ENCODE measurements at regions not wholly inside any gene's neighbourhood (a gene's known extent, or its start where the extent isn't known, plus 50 kb on each side); places are given as distances from the start of the nearest gene placed in this dataset.

GRCh38 chr10:33749067-33749735, 414.7 kb upstream of the NRP1 start:
- no peaks in the 10 kb centered on the region for H3K9me2 ChIP-seq (replicated peaks; ENCODE audit: control insufficient read depth, low read length)
- no peak for TF ChIP-seq EZH2phosphoT487 (IDR thresholded peaks at IDR 0.05; ENCODE audit: borderline replicate concordance, low read length)
- no peak for TF ChIP-seq CTCF (IDR thresholded peaks at IDR 0.05; ENCODE audit: low read depth, low read length, poor library complexity, severe bottlenecking)
- H3K9me3 ChIP-seq (ENCODE audit: control insufficient read depth, insufficient read depth, low read length), result no peaks in the 10 kb centered on the region
- H4K20me1 ChIP-seq (ENCODE audit: control insufficient read depth, insufficient read depth, low read depth, low read length), result no peaks in the 10 kb centered on the region
- no peaks in the 10 kb centered on the region for H3K4me1 ChIP-seq (ENCODE audit: control insufficient read depth, low read length)
- no peaks in the 10 kb centered on the region for H3F3A ChIP-seq (ENCODE audit: control insufficient read depth, insufficient read depth)
- H3K27ac ChIP-seq (ENCODE audit: low read depth, low read length), result no peak overlapping the region
- H3K79me2 ChIP-seq (ENCODE audit: control insufficient read depth, low read length), result no peaks in the 10 kb centered on the region
- H3K4me3 ChIP-seq (ENCODE audit: low read length), result no peak overlapping the region
- no peak overlapping the region for H3K4me2 ChIP-seq (ENCODE audit: low read length)
- H3K36me3 ChIP-seq (ENCODE audit: control insufficient read depth, low read length), result no peaks in the 10 kb centered on the region
- H3K27me3 ChIP-seq (ENCODE audit: control insufficient read depth, low read length), result no peaks in the 10 kb centered on the region

DNA sequence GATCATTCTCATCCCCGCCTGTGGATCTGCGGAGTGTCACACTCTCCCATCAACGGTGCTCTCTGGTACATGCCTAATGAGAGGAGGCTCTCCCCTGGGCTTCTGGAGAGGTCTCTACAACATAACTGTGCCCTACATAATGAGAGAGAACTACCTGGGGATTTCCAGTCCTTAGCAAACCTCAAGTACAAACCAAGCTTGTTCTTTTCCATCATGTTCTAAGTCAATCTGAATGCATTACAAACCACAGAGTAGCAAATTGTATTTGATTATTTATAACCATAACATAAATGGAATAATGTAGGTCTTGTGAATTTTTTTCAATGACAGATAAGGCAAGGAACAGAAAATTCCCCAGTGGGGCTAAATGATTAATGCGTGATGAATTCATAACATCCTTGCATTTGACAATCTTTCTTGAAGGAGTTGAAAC, 412.4 kb upstream of the NRP1 start:
- H4K20me1 ChIP-seq (ENCODE audit: control insufficient read depth, insufficient read depth, low read depth, low read length), result no peaks in the 10 kb centered on the region
- no peaks in the 10 kb centered on the region for H3K4me1 ChIP-seq (ENCODE audit: control insufficient read depth, low read length)
- H3K79me2 ChIP-seq (ENCODE audit: control insufficient read depth, low read length), result no peaks in the 10 kb centered on the region
- no peaks in the 10 kb centered on the region for H3F3A ChIP-seq (ENCODE audit: control insufficient read depth, insufficient read depth)
- H3K27me3 ChIP-seq (ENCODE audit: control insufficient read depth, low read length), result no peaks in the 10 kb centered on the region
- no peaks in the 10 kb centered on the region for H3K36me3 ChIP-seq (ENCODE audit: control insufficient read depth, low read length)
- H3K9me3 ChIP-seq (ENCODE audit: control insufficient read depth, insufficient read depth, low read length), result no peaks in the 10 kb centered on the region
- no peaks in the 10 kb centered on the region for H3K9me2 ChIP-seq (replicated peaks; ENCODE audit: control insufficient read depth, low read length)
- no peak overlapping the region for H3K4me2 ChIP-seq (ENCODE audit: low read length)
- H3K27ac ChIP-seq (ENCODE audit: low read depth, low read length), result no peak overlapping the region
- TF ChIP-seq CTCF (IDR thresholded peaks at IDR 0.05; ENCODE audit: low read depth, low read length, poor library complexity, severe bottlenecking) (no peak), EZH2phosphoT487 (IDR thresholded peaks at IDR 0.05; ENCODE audit: borderline replicate concordance, low read length) (no peak)
- H3K4me3 ChIP-seq (ENCODE audit: low read length), result no peak overlapping the region

DNA sequence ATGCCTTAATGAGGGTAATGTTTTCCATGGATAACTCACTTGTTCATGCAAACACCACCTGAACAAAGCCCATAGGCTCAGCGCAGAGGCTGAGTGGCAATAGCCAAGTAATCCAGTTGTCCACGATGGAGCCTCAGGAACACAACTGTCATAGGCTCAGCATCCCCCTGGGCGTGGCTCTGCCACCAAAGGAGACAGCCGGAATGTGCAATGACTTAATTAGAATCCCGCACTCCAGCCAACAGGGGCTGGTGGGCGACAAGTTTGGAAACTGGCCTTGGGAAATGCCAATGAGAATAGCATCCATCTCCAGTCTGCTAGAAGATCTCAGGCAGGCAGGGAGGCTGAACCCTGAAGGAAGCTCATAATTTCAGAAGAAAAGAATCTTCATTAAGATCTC, 411.7 kb upstream of the NRP1 start:
- H3K9me2 ChIP-seq (replicated peaks; ENCODE audit: control insufficient read depth, low read length), result no peaks in the 10 kb centered on the region
- no peaks in the 10 kb centered on the region for H3F3A ChIP-seq (ENCODE audit: control insufficient read depth, insufficient read depth)
- H3K79me2 ChIP-seq (ENCODE audit: control insufficient read depth, low read length), result no peaks in the 10 kb centered on the region
- H3K4me1 ChIP-seq (ENCODE audit: control insufficient read depth, low read length), result no peaks in the 10 kb centered on the region
- no peak for TF ChIP-seq EZH2phosphoT487 (IDR thresholded peaks at IDR 0.05; ENCODE audit: borderline replicate concordance, low read length)
- no peak for TF ChIP-seq CTCF (IDR thresholded peaks at IDR 0.05; ENCODE audit: low read depth, low read length, poor library complexity, severe bottlenecking)
- no peak overlapping the region for H3K4me3 ChIP-seq (ENCODE audit: low read length)
- no peaks in the 10 kb centered on the region for H3K27me3 ChIP-seq (ENCODE audit: control insufficient read depth, low read length)
- H3K36me3 ChIP-seq (ENCODE audit: control insufficient read depth, low read length), result no peaks in the 10 kb centered on the region
- H3K9me3 ChIP-seq (ENCODE audit: control insufficient read depth, insufficient read depth, low read length), result no peaks in the 10 kb centered on the region
- no peak overlapping the region for H3K4me2 ChIP-seq (ENCODE audit: low read length)
- no peaks in the 10 kb centered on the region for H4K20me1 ChIP-seq (ENCODE audit: control insufficient read depth, insufficient read depth, low read depth, low read length)
- H3K27ac ChIP-seq (ENCODE audit: low read depth, low read length), result no peak overlapping the region
